GM18519 (cell line): ENCODE measurements at regions not wholly inside any gene's neighbourhood (a gene's known extent, or its start where the extent isn't known, plus 50 kb on each side); places are given as distances from the start of the nearest gene placed in this dataset.

Source experiments
- ATAC-seq: cut with Tn5 transposase; IDR thresholded peaks from one replicate; pipeline ENCODE4 v1.9.1; 2021; ENCODE audit warnings: mild to moderate bottlenecking, moderate library complexity; ENCODE audit not compliant: unreplicated experiment, low FRiP score

- ATAC-seq, result no peak
These were observed 165.6 kb downstream of the AREG start for GRCh38 chr4:74610491-74610890.

GRCh38 chr4:74612837-74613236 is 167.9 kb downstream of the AREG start:
- no peak for ATAC-seq

GRCh38 chr4:74613266-74613665 is 168.3 kb downstream of the AREG start:
- ATAC-seq, result no peak

- ATAC-seq, result no peak
These were observed 170.5 kb downstream of the AREG start for GRCh38 chr4:74615411-74615810.

- no peak for ATAC-seq
These were observed 173.2 kb downstream of the AREG start for GRCh38 chr4:74618166-74618565.

GRCh38 chr4:74618659-74619058 is 173.7 kb downstream of the AREG start:
- no peak for ATAC-seq

GRCh38 chr4:74619931-74620702 is 174.2 kb downstream of the BTC start:
- no peak for ATAC-seq

GRCh38 chr4:74621616-74622015 is 172.7 kb downstream of the BTC start:
- ATAC-seq, result no peak

GRCh38 chr4:74623041-74623440 is 171.3 kb downstream of the BTC start:
- peak; percentile 91 for ATAC-seq

- no peak for ATAC-seq
These were observed 169.8 kb downstream of the BTC start for GRCh38 chr4:74624351-74625151.

- no peak for ATAC-seq
These were observed 168.3 kb downstream of the BTC start for GRCh38 chr4:74625981-74626380.

- no peak for ATAC-seq
These were observed 167.2 kb downstream of the BTC start for GRCh38 chr4:74627093-74627492.

GRCh38 chr4:74627504-74627903 is 166.8 kb downstream of the BTC start:
- no peak for ATAC-seq

- no peak for ATAC-seq
These were observed 165.3 kb downstream of the BTC start for GRCh38 chr4:74628852-74629620.

- no peak for ATAC-seq
These were observed 163.8 kb downstream of the BTC start for GRCh38 chr4:74630551-74630950.

- no peak for ATAC-seq
These were observed 163.0 kb downstream of the BTC start for GRCh38 chr4:74631338-74631737.

- ATAC-seq, result no peak
These were observed 162.3 kb downstream of the BTC start for GRCh38 chr4:74631988-74632387.

- no peak for ATAC-seq
These were observed 161.7 kb downstream of the BTC start for GRCh38 chr4:74632634-74633033.

- no peak for ATAC-seq
These were observed 159.2 kb downstream of the BTC start for GRCh38 chr4:74635074-74635473.

- no peak for ATAC-seq
These were observed 158.7 kb downstream of the BTC start for GRCh38 chr4:74635490-74636123.

- no peak for ATAC-seq
These were observed 156.3 kb downstream of the BTC start for GRCh38 chr4:74638001-74638400.
